HG03025 (cell line): ENCODE measurements at regions not wholly inside any gene's neighbourhood (a gene's known extent, or its start where the extent isn't known, plus 50 kb on each side); places are given as distances from the start of the nearest gene placed in this dataset.

Experiments
- ATAC-seq: cut with Tn5 transposase; IDR thresholded peaks from one replicate; pipeline ENCODE4 v1.9.1; 2021; ENCODE audit warnings: mild to moderate bottlenecking, moderate library complexity; ENCODE audit not compliant: unreplicated experiment, low FRiP score

- no peak for ATAC-seq
Measured at GRCh38 chr13:40387775-40388174, 278.7 kb downstream of the FOXO1 start.

- ATAC-seq: peak; percentile 98
Measured at GRCh38 chr13:40388617-40389016, 277.8 kb downstream of the FOXO1 start.

- ATAC-seq: peak; percentile 44
Measured at GRCh38 chr13:40389081-40389641, 277.3 kb downstream of the FOXO1 start.

DNA sequence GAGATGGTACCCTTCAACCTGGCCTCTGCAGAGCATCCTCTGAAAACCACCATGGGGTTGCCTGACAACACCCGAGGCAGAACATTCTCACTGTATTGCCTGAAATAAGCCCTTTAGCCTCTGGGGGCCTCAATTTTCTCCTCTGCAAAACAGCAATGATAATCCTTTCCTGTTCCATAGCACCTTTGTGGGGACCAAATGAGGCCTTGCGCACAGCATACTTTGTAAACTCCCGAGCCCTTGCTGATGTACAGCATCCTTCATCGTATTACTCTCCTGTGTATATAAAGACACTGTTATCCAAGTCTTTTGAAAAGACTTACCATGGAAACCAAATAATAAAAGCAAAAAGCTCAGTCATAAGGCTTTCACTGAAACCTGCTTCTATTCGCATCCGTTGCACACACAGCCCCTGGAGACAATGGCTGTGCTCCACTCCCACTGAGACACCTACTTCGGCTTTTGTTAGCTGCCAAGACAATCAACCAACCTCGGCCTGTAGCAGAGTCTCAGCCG, 276.0 kb downstream of the FOXO1 start:
- no peak for ATAC-seq

- ATAC-seq: no peak
Measured at GRCh38 chr13:40391788-40392187, 274.7 kb downstream of the FOXO1 start.

DNA sequence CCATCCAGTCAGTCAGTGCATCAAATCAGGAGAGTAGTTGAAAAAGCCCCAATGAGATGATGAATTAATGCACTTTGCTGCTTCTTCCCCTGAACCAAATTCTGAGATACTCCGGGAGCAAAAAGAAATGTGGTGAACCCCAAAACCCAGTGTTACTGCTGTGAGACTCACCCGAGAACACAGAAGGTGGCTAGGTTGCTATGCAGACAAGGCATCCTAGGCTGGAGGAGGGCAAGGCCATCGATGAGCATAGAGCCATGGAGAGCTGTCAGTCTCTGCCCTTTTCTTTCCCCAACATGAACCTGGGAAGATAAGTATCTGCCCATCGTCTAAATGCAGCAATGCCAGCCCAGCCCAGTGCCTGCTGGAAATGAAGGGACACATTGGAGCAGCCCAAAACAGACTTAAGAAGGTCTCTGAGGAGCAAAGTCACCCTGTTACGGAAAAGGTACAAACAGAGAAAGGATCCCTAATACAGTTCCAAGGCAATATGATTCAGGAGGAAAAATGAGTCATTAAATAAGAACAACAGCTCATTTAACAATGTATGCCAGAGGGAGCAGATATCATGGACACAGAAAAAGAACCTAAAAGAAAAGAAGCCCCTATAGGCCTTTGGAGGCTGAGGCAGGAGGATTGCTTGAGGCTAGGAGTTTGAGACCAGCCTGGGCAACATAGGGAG, 272.0 kb downstream of the FOXO1 start:
- ATAC-seq: no peak

- ATAC-seq: no peak
Measured at GRCh38 chr13:40398065-40398464, 268.4 kb downstream of the FOXO1 start.

DNA sequence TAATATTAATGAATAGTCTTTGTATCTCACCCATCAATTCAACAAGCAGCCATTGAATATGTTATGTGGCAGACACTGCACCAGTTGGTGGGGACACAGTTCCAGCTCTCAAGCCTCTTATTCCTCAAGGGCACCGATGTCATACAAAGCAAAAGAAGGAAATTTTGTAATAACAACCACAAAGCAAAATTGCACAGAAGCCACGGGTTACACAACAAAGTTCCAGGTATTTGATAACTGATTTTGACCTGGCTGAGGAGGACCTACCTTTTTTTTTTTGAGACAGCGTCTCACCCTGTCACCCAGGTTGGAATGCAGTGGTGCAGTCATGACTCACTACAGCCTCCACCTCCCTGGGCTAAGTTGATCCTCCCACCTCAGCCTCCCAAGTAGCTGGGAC, 266.7 kb downstream of the FOXO1 start:
- ATAC-seq: no peak

- ATAC-seq: peak; percentile 85
Measured at GRCh38 chr13:40401911-40402776, 264.3 kb downstream of the FOXO1 start.

DNA sequence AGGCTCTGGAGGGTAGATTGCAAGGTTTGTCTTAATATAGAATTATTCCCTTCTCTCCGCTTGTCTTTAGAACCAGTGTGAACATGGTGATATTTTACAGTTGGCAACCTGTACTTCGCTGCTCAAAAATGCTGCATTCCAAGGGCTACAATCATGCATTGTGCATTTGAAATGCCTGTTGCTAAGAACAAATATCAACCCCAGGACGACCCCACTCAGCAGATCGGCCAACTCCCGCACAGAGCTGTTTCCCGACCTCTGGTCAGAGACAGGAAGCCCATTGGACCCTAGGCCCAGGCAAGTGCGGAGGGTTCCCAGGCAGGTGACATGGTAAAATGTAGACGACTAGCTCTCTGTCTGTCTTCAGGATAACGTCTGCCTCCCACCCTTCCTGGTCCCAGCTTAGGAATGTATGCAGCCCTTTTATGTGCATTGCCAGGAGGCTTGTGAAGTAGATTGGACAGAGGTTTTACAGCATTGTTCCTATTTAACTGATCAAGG, 263.5 kb downstream of the FOXO1 start:
- no peak for ATAC-seq

DNA sequence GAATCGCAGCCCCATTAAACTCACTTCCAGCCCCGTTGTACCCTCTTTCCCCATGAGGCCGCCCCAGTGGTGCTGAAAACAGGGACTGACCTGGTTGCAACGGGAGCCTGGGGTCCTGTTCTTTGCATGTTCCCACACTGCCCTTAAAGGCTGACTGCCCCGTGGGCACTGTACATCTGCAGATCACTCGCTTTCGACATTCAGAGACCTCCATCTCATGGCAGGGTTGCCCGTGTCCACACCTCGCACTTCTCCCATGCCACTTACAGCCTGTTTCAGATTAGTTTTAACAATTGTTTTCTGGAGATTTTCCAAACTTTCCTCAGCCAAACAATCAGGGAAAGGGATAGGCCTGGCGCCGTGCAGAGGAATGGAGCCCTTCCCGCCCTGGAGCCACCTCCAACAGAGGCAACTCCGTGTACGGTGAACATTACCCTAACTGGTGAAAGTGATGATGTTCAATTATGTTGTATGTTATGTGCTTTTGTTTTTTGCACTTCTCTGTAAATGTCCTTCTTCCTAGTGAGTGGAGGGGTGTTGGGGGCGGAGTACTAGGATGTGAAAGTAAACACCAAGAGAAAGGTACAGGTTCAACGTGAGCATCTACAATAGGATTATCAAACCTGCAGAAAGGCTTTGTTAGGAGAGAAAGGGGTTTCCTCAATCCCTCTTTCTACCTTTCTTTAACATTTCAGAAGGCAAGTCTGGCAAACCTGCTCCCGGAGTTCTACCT, 262.8 kb downstream of the FOXO1 start:
- no peak for ATAC-seq

DNA sequence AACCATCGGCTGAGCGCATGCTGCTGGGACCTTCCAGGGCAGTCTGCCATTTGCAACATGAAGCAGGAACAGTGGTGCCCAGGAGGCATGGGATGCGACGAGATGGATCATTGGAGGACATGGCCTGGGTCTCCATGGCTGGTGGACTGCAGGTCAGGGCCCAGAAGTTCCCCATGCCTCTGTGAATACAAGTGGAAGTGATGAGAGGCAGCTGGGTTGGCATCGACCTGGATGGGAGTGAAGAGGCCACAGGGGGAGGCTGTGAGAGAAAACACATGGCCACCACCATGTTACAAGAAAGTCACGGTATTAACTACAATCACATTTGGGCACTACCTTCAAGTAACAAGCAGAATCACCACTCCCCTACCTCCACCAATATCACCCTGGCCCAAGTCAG, 262.0 kb downstream of the FOXO1 start:
- ATAC-seq: no peak

GRCh38 chr13:40404967-40405716, 261.3 kb downstream of the FOXO1 start:
- no peak for ATAC-seq

- no peak for ATAC-seq
Measured at GRCh38 chr13:40406405-40407120, 259.9 kb downstream of the FOXO1 start.

DNA sequence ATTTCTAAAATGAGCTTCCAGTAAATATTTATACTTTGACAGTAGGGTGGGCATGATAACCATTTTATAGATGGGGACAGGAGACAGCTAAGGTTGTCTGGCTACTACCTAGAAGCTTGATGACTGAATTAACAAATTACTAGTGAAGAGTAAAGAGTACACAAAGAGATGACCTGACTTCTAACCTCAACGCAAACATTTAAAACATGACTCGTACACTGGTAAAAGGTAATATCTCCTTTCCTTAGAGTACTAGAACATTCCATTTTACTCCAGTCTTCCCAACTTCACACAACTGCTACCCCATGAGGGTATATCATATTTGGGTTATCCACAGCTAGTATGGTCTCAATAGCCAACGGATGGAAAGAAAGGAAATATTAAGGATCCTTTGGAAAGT, 258.9 kb downstream of the FOXO1 start:
- no peak for ATAC-seq

DNA sequence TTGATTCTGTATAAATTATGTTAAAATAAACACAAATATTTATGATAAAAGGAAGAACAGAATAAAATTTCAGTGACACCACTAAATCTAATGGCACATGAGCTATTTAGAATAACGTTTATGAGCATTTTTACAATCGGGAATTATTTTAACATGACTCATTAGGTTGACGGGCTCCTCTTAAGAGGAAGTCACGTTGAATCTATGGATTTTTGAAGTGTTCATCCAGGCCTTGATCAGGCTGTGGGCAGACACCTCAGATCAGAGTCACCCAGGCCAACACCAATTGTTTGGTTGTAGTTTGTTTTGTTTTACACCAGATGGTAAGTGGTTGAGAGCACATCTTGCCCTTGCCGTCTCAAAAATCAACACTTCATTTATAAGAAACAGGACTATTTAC, 257.8 kb downstream of the FOXO1 start:
- no peak for ATAC-seq

DNA sequence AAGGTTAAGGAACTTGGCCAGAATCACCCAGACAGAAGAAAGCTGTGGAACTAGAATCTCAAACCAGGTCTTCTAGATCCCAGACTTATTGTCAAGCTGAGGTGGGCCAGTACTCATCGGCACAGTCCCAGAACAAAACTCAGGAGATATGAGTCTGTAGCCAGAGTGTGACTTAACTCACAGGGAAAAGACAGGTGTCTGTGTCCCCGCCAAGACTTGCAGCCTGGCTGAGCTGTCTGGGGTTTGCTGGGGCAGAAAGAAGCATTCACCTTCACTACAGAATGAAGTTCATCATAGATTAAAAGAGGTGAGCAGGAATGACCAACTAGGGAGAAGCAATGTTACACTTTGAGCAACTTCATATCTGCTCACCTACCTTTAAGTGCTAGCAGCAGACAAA, 257.2 kb downstream of the FOXO1 start:
- no peak for ATAC-seq

DNA sequence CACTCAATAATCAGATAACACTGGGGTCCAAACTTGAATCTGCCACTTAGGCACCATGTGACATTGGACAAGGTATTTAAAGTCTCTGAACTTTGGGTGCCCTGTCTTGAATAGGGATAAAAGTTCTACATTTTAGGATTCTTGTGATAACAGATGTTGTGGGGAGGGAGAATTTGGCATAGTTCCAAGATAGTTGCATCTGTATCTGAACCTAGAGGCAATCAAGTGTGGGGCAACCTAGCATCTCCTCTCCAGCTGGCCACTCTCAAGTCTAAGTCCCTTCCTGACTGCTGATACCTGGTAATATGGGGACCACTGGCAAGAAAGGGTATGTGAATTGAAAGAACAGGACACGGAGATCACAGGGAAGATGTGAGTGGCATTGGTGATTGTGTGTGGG, 256.1 kb downstream of the FOXO1 start:
- ATAC-seq: no peak

DNA sequence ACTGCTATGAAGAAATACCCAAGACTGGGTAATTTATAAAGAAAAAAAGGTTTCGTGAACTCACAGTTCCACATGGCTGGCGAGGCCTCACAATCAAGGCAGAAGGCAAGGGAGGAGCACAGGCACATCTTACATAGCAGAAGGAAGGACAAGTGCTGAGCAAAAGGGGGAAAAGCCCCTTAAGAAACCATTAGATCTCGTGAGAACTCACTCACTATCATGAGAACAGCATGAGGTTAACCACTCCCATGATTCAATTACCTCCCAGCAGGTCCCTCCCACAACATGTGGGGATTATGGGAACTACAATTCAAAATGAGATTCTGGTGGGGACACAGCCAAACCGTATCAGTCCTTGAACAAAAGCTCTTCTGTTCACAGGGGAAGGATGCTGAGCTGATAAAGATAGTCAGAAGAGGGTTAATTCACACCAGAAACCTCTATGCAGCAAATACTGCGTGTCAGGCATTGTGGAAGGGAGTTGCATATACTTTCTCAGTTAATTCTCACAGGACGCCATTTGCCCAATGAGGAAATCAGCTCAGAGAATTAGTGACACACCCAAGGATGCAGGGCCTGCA, 246.2 kb downstream of the FOXO1 start:
- no peak for ATAC-seq
